H1 (cell line): ENCODE measurements at regions not wholly inside any gene's neighbourhood (a gene's known extent, or its start where the extent isn't known, plus 50 kb on each side); places are given as distances from the start of the nearest gene placed in this dataset.

Experiments used
- CBX8 ChIP-seq: fragments of 300-800, 300-1000 bp; sonication (generic); IDR thresholded peaks from 2 replicates; pipeline ENCODE4 v1.7.1; 2016; ENCODE audit warnings: low read depth, low read length, borderline replicate concordance

DNA sequence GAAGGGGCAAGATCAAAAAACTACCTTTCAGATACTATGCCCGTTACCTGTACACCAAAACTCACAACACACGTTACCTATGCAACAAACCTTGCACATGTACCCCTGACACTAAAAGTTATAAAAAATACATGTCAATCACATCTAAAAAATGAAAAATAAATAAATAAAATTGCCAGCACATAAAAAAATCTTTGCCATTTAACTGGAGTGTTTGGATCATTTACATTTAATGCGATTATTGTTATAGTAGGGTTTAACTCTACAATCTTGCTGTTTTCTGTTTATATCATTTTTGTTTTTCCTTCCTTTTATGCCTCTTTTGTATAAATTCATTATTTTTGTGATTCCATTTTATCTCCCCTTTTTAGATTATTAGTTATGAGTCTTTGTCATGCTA, 106.3 kb downstream of the RFX6 start (continued):
- no peak for TF ChIP-seq CBX8
